Suprapubic skin (tissue), 3 donors: ENCODE measurements at regions not wholly inside any gene's neighbourhood (a gene's known extent, or its start where the extent isn't known, plus 50 kb on each side); places are given as distances from the start of the nearest gene placed in this dataset.

Experiments used
- CTCF ChIP-seq, 2 donors: fragments of 200-600 bp in 1 of 2; fragments of 450-650 bp in 1 of 2; sonication (generic) in 1 of 2; IDR thresholded peaks; one replicate each; pipeline ENCODE4 v1.5.1; 2016 to 2019; ENCODE audit warnings: antibody characterized with exemption in 2 of 2, mild to moderate bottlenecking in 1 of 2, moderate library complexity in 1 of 2
- EP300 ChIP-seq: sonication (generic); formaldehyde crosslinking; IDR thresholded peaks from one replicate; pipeline ENCODE4 v1.6.1; 2017; ENCODE audit warnings: antibody characterized with exemption
- POLR2A ChIP-seq, 2 donors: fragments of 450-650 bp; IDR thresholded peaks; one replicate each; pipeline ENCODE4 v1.6.1; 2017; ENCODE audit warnings: antibody characterized with exemption in 2 of 2, mild to moderate bottlenecking in 2 of 2, moderate library complexity in 2 of 2

DNA sequence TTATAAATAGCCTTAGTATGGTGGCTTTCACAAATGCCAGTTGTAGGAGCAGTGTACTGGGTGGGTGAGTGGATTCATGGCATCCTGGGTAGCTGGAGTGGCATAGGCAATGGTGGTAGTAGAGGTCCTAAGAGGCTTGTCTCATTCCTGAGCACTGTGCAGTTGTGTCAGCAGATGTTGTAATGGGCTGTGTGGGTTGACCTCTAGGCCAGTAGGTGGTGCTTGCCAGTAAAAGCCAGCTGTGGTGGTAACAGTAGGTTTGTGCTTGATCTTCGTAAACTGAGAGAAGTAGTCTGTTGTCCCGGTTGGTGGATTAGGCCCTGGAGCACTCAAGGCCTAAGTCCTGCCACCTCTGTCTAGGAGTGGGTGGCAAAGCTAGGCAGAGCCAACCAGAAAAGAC is 149.7 kb upstream of the SUCLG2 start:
- no peak for TF ChIP-seq EP300
- TF ChIP-seq CTCF (IDR thresholded peaks at IDR 0.05): no peak
- no peak for TF ChIP-seq POLR2A (IDR thresholded peaks at IDR 0.05)
